ENCODE measurements at regions not wholly inside any gene's neighbourhood (a gene's known extent, or its start where the extent isn't known, plus 50 kb on each side); places are given as distances from the start of the nearest gene placed in this dataset.

GRCh38 chr22:47687346-47687655 is 924.9 kb downstream of the TBC1D22A start:
- TF ChIP-seq EZH2 (IDR thresholded peaks at IDR 0.05) = no peak
- no peak for TF ChIP-seq POLR2AphosphoS5 (IDR thresholded peaks at IDR 0.05; ENCODE audit: borderline replicate concordance, low read depth, low read length)
- no peak for TF ChIP-seq FOXP2 (optimal IDR thresholded peaks at IDR 0.05; ENCODE audit: control extremely low read depth, extremely low read length, insufficient read depth)
